GM18502 (cell line): ENCODE measurements at regions not wholly inside any gene's neighbourhood (a gene's known extent, or its start where the extent isn't known, plus 50 kb on each side); places are given as distances from the start of the nearest gene placed in this dataset.
"Not testable (repeated sequence)": the region's sequence is repeated elsewhere in the genome, so short reads cannot be mapped to it uniquely, and the experiment has no call there.

Experiments
- ATAC-seq: cut with Tn5 transposase; IDR thresholded peaks from one replicate; pipeline ENCODE4 v1.9.1; 2021; ENCODE audit warnings: mild to moderate bottlenecking; ENCODE audit not compliant: unreplicated experiment, poor library complexity

GRCh38 chr3:191518861-191519260, 57.9 kb downstream of the PYDC2 start:
- no peak for ATAC-seq

DNA sequence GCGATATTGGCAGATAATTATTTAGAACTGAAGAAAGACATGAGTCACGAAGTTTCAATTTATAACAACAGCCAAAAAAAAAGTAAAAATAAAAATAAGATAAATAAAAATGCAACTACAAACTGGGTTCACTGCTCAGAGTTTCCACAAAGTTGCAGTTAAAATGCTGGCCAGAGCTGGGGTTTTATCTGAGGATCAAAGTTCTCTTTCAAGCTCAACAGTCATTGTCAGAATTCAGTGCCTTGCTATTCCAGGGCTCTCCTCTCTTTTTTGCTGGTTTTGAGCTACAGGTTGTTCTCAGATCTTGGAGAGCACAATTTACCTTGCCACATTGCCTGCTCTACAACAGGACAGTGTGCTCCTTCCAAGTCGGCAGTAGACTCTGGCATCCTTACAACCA, 60.1 kb downstream of the PYDC2 start:
- ATAC-seq = no peak

DNA sequence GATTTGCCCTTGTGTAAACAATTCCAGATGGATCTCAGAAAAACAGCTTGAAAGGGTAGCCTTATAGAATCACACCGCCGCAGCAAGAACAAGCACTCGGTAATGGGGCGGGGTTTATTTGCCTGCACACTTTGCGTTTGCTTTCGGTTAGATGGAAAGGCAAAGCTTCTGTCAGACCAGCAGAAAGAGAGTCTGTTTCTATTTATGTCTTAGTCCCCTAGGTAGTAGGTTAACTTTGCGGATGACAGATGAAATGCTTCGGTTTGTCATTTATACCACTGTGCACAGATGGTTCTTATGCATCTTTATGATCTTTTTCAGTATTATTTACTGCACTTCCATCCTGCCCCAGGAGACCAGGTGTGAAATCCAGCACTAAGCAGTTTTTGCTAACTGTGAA, 62.2 kb downstream of the PYDC2 start:
- ATAC-seq = no peak

DNA sequence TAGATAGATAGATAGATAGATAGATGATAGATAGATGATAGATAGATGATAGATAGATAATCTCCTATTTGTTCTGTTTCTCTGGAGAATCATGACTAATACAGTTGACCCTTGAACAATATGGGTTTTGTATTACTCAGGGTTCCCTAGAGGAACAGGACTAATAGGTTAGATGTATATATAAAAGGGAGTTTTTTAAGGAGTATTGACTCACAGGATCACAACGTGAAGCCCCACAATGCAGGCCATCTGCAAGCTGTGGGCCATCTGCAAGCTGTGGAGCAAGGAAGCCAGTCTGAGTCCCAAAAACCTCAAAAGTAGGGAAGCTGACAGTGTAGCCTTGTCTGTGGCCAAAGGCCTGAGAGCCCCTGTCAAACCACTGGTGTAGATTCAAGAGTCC, 67.6 kb downstream of the PYDC2 start:
- no peak for ATAC-seq

DNA sequence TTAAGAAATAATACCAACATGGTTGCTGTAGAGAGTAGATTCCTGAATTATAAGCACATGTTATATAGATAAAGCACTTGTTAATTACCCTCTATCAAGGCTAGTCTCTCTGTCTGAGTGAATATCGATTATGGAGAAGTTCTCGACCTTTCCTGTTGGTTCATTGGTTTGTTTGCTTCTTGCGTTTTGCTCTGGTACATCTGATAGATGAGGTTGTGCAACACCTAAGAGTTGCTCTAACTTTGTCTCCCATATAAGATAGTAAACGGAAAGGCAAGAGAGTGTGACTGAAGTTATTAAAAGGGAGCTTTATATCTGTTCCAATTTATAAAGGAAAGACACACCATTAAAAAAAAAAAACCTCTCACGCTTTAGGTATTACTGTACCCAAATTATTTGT, 69.0 kb downstream of the PYDC2 start:
- no peak for ATAC-seq

DNA sequence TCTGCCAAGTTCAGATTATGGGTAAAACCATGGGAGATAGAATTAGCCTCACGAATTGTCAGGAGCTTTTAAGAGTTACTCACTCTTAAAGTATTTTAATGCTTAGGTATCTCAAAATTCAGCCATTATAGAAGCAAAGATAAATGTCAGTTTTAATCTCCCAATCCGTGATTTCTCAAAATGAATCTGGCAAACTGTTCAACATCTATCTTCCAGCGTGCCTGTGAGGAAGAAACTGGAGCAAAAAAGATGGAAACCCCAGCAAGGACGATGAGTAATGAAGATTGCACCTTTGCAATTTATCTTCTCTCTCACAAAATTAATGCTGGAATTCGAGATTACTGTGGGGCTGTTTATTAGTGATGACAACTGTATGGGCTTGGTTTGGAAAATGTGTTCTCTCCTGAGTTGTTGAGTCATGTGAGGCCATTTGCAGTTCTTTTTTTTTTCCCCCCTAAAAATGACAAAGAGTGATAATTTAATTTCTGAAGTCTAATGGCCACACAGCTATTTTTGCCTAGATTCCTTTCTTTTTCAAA, 70.5 kb downstream of the PYDC2 start:
- ATAC-seq = no peak

- no peak for ATAC-seq
Observed at GRCh38 chr3:191543018-191543417, 82.1 kb downstream of the PYDC2 start.

GRCh38 chr3:191543897-191544296, 82.9 kb downstream of the PYDC2 start:
- ATAC-seq = no peak

DNA sequence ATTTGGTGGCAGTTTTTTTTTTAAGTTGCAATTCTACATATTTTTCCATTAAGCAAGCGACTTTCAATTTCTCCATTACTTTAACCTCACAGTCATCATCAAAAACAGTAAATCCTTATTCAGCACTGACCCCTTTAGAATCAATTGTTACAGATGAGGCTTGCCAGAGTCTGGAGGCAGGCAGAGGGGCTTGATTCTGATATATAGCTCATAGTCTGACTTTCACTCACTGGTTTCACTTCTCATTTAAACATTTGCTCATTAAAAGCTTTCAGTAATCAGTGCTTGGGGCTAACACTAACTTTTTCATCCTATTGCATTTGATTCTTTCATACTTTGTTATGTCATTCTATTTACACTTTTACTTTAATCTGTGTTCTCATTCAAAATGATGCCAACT, 88.4 kb downstream of the PYDC2 start:
- ATAC-seq = peak; percentile 55

DNA sequence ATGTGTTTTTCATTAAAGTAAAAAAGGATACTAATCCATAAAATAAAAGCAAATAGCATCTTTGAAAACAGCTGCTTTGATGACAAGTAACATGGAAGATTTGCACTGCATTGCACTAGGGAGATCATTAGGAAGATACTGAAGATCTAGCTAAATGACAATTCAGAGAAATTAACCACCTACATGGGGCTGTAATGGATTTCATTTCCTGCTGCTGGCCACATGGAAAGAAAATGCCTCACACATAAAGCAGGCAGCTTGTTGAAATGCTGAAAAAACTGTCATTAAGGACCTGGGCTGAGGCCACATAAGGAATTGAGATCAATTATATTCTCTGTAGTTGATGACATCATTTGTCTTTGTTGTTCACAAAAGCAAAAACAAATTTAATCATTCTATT, 94.1 kb downstream of the PYDC2 start:
- ATAC-seq = no peak

DNA sequence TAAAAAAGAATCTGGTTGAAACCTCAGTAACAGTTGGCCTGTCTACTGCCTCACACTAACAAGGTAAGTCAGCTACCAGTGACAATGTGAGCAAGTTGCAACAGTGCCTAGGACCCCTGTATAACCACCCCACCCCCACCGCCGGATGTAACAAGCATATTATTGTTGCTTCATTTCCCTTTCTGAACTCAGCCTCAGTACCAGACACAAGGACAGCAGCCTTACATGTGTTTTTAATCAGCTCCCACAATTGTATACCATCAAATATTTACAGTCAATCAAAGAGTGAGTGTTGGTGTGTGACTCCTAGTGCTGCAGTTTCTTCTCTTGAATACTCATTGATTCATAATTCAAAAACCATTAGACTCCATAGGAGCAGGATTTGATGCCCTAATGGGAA, 96.4 kb downstream of the PYDC2 start:
- no peak for ATAC-seq

GRCh38 chr3:191563722-191564121, 102.8 kb downstream of the PYDC2 start:
- ATAC-seq = no peak

DNA sequence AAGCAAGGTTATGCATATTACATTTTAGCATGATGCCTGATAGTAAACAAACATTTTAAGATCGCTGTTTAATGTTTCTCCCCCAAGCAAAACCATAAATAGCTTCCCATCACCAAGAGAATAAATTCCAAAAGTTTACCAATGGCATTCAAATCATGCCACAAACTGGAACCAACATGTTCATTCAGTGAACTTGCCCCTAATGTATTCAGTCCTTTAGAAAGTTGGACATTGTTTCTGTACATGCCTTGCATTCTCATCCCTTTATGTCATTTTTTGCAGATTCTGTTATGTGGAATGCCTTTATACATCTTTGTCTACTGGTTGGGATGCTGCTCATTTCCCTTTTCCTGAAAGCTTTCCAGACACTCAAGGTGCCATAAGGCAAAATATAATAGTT, 105.5 kb downstream of the PYDC2 start:
- ATAC-seq = no peak

DNA sequence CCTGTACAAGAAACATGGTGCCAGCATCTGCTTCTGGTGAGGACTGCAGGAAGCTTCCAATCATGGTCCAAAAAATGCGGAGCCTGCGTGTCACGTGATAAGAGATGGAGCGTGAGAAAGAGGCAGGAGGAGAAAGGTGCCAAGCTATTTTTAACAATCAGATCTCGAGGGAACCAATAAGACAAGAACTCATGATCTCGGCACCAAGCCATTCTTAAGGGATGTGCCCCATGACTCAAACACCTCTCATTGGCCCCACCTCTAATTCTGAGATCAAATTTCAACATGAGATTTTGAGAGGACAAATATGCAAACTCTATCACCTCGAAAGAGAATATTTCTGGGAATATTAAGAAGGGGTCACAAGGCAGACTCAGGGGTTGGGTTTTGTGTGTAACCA, 107.2 kb downstream of the PYDC2 start:
- no peak for ATAC-seq

- no peak for ATAC-seq
Observed at GRCh38 chr3:191592105-191592504, 131.1 kb downstream of the PYDC2 start.

DNA sequence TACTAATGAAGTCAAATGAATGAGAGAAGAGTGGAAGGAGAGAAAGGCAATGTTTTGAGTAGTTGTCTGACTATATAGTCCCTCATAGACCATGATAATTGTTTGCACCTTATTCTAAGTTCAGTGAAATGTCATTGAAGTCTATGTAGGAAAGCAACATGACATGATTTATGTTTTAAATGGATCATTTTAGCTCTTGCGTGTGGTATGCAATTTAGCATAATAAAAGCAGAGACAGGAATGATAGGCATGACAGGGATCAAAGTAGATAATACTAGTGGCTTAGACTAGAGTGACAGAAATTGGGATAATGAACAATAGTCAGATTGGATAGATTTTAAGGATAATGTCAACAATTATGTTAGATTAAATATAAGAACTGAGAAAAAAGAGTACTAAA, 132.5 kb downstream of the PYDC2 start:
- no peak for ATAC-seq

DNA sequence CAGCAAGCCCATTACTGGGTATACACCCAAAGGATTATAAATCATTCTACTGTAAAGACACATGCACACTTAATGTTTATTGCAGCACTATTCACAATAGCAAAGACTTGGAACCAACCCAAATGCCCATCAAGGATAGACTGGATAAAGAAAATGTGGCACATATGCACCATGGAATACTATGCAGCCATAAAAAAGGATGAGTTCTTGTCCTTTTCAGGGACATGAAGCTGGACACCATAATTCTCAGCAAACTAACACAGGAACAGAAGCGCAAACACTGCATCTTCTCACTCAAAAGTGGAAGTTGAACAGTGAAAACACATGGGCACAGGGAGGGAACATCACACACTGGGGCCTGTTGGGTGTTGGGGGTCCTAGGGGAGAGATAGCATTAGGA, 154.5 kb downstream of the PYDC2 start:
- ATAC-seq = not testable (repeated sequence)

- no peak for ATAC-seq
Observed at GRCh38 chr3:191624299-191624698, 163.3 kb downstream of the PYDC2 start.

GRCh38 chr3:191627064-191627463, 166.1 kb downstream of the PYDC2 start:
- ATAC-seq = no peak

GRCh38 chr3:191628571-191628970, 167.6 kb downstream of the PYDC2 start:
- no peak for ATAC-seq

GRCh38 chr3:191631496-191631895, 170.5 kb downstream of the PYDC2 start:
- no peak for ATAC-seq

- ATAC-seq = no peak
Observed at GRCh38 chr3:191634902-191635301, 173.9 kb downstream of the PYDC2 start.

DNA sequence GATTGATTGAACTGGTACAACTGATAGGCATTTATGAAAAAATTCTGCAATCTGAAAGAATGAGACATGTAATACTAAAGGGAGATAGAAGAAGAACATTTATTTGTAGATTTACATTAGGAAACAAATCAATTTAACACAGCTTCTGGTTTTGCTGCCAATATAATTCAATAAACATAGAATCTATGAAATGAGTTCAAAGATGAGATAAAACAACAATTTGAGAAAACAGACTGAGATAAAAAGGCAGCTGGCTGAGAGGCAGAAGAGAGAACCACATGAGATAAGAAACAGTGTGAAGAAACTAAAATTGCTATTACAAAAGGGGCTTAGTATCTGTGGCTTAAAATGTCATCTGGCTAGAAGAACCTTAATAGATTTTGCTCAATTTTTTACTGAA, 176.6 kb downstream of the PYDC2 start:
- no peak for ATAC-seq
